ENCODE measurements at regions not wholly inside any gene's neighbourhood (a gene's known extent, or its start where the extent isn't known, plus 50 kb on each side); places are given as distances from the start of the nearest gene placed in this dataset.

DNA sequence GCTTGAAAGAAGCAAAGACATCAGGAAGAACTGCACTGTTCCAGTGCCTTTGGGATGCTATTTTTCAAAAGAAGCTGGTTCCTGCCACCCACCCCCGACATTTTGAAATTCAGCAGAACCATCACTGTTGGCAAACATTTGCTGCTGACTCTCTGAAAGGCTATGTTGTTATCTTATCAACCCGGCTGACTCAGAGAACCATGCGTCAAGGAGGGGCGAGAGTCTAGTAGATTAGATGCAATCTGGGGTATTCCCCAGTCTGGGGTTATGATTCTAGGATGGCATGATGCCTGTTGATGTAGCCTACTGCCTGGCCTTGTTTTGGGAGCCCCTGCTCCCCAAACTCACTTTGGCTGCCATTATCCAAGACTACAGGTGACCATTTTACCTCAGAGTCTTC, 267.8 kb upstream of the RUNX1 start:
- DNase-seq (ENCODE audit: low spot score in 2 of 2) = no peak
- H3K36me3 ChIP-seq = no peaks in the 10 kb centered on the region
- no peak overlapping the region for H3K4me3 ChIP-seq
- H3K9me3 ChIP-seq = no peaks in the 10 kb centered on the region
- 84 to 85% methylated on average over 4 of the region's 4 CpGs for WGBS, 2 donors
- no peaks in the 10 kb centered on the region for H3K27me3 ChIP-seq
- no peak overlapping the region for H3K27ac ChIP-seq
- no peak for TF ChIP-seq POLR2A (IDR thresholded peaks at IDR 0.05)
- TF ChIP-seq, protein P1, sequence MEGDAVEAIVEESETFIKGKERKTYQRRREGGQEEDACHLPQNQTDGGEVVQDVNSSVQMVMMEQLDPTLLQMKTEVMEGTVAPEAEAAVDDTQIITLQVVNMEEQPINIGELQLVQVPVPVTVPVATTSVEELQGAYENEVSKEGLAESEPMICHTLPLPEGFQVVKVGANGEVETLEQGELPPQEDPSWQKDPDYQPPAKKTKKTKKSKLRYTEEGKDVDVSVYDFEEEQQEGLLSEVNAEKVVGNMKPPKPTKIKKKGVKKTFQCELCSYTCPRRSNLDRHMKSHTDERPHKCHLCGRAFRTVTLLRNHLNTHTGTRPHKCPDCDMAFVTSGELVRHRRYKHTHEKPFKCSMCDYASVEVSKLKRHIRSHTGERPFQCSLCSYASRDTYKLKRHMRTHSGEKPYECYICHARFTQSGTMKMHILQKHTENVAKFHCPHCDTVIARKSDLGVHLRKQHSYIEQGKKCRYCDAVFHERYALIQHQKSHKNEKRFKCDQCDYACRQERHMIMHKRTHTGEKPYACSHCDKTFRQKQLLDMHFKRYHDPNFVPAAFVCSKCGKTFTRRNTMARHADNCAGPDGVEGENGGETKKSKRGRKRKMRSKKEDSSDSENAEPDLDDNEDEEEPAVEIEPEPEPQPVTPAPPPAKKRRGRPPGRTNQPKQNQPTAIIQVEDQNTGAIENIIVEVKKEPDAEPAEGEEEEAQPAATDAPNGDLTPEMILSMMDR (IDR thresholded peaks at IDR 0.05) = no peak
- no peaks in the 10 kb centered on the region for H3K4me1 ChIP-seq

DNA sequence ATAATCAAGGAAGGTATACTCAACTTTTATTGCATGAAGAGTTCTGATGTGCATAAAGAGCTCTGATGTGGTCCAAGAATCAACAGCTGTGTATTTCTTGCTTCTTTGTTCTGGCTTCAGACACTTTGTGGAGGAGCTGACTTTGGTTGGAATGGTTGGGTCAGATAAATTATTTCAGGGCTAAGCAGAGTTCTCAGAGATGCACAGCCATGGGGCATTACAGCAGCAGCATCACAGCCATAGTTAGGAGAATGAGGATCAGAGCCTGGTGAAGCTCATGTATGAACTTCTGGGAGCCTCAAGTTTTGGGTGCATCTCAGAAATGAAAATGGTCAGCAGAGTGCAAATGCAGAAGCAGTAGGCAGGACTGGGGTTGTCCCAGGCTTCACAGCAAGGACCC, 267.4 kb upstream of the RUNX1 start:
- H3K4me1 ChIP-seq = no peaks in the 10 kb centered on the region
- no peaks in the 10 kb centered on the region for H3K36me3 ChIP-seq
- TF ChIP-seq POLR2A (IDR thresholded peaks at IDR 0.05) = no peak
- TF ChIP-seq, protein P1 (IDR thresholded peaks at IDR 0.05) = no peak
- no peak for TF ChIP-seq EP300 (IDR thresholded peaks at IDR 0.05)
- no peak for DNase-seq (ENCODE audit: low spot score in 2 of 2)
- no peak overlapping the region for H3K27ac ChIP-seq
- H3K27me3 ChIP-seq = no peaks in the 10 kb centered on the region
- no peaks in the 10 kb centered on the region for H3K9me3 ChIP-seq
- H3K4me3 ChIP-seq = no peak overlapping the region

DNA sequence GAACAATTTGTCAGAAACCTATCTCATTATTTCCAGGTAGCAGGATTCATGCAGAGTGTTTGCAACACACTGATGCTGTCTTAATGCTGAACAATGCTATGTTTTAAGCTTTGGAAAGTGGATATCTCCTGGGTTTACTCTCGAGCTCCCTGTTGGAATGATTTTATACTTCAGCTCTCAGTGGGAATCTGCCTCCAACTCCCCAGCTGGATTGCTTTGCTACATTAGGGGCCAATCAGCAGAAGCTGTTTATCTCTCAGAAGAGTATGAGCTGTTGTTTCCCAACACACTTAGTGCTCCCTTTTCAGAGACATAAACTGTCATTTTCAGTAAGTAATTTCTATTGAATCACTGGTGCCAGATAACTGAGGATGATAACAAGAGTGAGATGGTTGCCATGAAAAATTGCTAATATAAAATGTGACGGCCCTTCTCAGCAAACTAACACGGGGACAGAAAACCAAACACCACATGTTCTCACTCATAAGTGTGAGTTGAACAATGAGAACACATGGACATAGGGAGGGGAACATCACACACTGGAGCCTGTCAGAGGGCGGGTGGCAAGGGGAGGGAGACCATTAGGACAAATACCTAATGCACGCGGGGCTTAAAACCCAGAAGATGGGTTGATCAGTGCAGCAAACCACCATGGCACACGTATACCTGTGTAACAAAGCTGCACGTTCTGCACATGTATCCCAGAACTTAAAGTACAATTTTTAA, 265.9 kb upstream of the RUNX1 start:
- 80 to 82% methylated on average over 8 of the region's 8 CpGs for WGBS, 2 donors
- Histone ChIP-seq H3K36me3 (no peaks in the 10 kb centered on the region), H3K4me3 (no peak overlapping the region), H3K27ac (no peak overlapping the region), H3K4me1 (no peaks in the 10 kb centered on the region), H3K9me3 (no peaks in the 10 kb centered on the region), H3K27me3 (no peaks in the 10 kb centered on the region)
- no peak for DNase-seq (ENCODE audit: low spot score in 2 of 2)
- TF ChIP-seq, protein P1 (IDR thresholded peaks at IDR 0.05) = no peak
- TF ChIP-seq EP300 (IDR thresholded peaks at IDR 0.05) = no peak
- no peak for TF ChIP-seq POLR2A (IDR thresholded peaks at IDR 0.05)

DNA sequence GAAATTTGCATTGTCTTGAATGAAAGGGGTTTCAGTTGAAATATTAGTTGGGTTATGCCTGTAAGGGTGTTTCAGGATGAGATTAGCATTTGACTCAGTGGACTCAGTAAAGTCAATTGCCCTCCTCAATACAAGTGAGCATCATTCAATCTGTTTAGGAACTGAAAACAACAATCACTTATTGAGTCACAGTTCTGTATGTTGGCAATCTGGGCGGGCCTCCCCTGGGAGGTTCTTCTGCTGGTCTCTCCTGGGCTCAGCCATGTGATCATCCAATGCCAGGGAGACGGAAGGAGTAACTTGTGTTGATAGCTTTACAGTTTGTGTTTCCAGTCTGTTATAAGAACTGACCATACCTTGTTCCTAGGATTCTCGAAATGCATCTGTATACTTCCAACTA, 262.9 kb upstream of the RUNX1 start:
- TF ChIP-seq POLR2A (IDR thresholded peaks at IDR 0.05) (no peak), EP300 (IDR thresholded peaks at IDR 0.05) (no peak)
- DNase-seq (ENCODE audit: low spot score in 2 of 2) = no peak
- 86 to 90% methylated on average over 3 of the region's 3 CpGs for WGBS, 2 donors

DNA sequence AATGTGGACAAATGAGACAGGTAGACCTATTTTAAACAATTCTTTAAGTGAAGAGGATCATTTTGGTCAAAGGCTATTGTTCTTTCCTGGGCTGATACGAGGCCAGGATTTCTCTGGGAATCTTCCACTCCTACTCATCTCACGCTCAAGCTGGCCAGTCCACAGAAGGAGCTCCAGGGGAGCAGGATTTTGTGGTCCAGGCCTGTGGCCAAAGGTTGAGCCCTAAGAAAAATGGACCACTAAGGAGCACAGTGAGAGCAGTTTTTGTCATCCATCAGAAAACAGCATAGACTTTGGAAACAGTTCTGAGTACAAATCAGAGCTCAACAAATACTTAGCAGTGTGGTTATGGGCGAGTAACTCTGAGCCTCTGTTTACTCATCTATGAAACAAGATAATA, 260.2 kb upstream of the RUNX1 start:
- Histone ChIP-seq H3K4me1 (no peaks in the 10 kb centered on the region), H3K4me3 (no peak overlapping the region), H3K36me3 (no peaks in the 10 kb centered on the region), H3K9me3 (peaks cover 0 to 6% (median 0%) of the 10 kb centered on the region in 4 donors), H3K27me3 (no peaks in the 10 kb centered on the region), H3K27ac (no peak overlapping the region)
- no peak for DNase-seq (ENCODE audit: low spot score in 2 of 2)
- TF ChIP-seq POLR2A (IDR thresholded peaks at IDR 0.05) (no peak), EP300 (IDR thresholded peaks at IDR 0.05) (no peak)
- TF ChIP-seq, protein P1 (IDR thresholded peaks at IDR 0.05) = no peak
- 69 to 79% methylated on average over 3 of the region's 3 CpGs for WGBS, 2 donors

More for the DNA sequence above, 262.9 kb upstream of the RUNX1 start:
- Histone ChIP-seq H3K36me3 (no peaks in the 10 kb centered on the region), H3K4me3 (no peak overlapping the region), H3K27ac (no peak overlapping the region), H3K9me3 (peaks cover 0 to 6% (median 0%) of the 10 kb centered on the region in 4 donors), H3K4me1 (no peaks in the 10 kb centered on the region), H3K27me3 (no peaks in the 10 kb centered on the region)

All from tibial nerve (tissue), 4 donors.